ENCODE measurements at regions not wholly inside any gene's neighbourhood (a gene's known extent, or its start where the extent isn't known, plus 50 kb on each side); places are given as distances from the start of the nearest gene placed in this dataset.
A peak's percentile ranks its signal among the peaks of the same experiment; 100 is the strongest.

GRCh38 chr9:87216897-87217455 lies 269.7 kb upstream of the GAS1 start:
- Mint-ChIP-seq H3K9me3 (ENCODE audit: low read depth) (no peaks in the 10 kb centered on the region), H3K36me3 (ENCODE audit: low read depth) (no peaks in the 10 kb centered on the region), H3K4me3 (ENCODE audit: unreplicated experiment) (no peak overlapping the region), H3K4me1 (ENCODE audit: low read depth) (peaks cover 25% of the 10 kb centered on the region), H3K27ac (ENCODE audit: unreplicated experiment) (no peak overlapping the region), H3K27me3 (ENCODE audit: low read depth) (no peaks in the 10 kb centered on the region)
- DNase-seq (ENCODE audit: low spot score) = no peak
- no peak for TF ChIP-seq CTCF (IDR thresholded peaks at IDR 0.05)

GRCh38 chr9:87223392-87224246 lies 274.0 kb upstream of the DAPK1 start:
- no peak for TF ChIP-seq CTCF (IDR thresholded peaks at IDR 0.05)
- H3K27ac Mint-ChIP-seq (ENCODE audit: unreplicated experiment) = peak overlapping the region; percentile 17
- H3K4me1 Mint-ChIP-seq (ENCODE audit: low read depth) = peaks cover 46% of the 10 kb centered on the region
- DNase-seq (ENCODE audit: low spot score) = no peak
- H3K36me3 Mint-ChIP-seq (ENCODE audit: low read depth) = no peaks in the 10 kb centered on the region
- no peak overlapping the region for H3K4me3 Mint-ChIP-seq (ENCODE audit: unreplicated experiment)
- H3K9me3 Mint-ChIP-seq (ENCODE audit: low read depth) = peaks cover 3% of the 10 kb centered on the region
- H3K27me3 Mint-ChIP-seq (ENCODE audit: low read depth) = no peaks in the 10 kb centered on the region

GRCh38 chr9:87226896-87227295 lies 270.8 kb upstream of the DAPK1 start:
- H3K27ac Mint-ChIP-seq (ENCODE audit: unreplicated experiment) = no peak overlapping the region
- H3K4me3 Mint-ChIP-seq (ENCODE audit: unreplicated experiment) = no peak overlapping the region
- H3K4me1 Mint-ChIP-seq (ENCODE audit: low read depth) = peaks cover 63% of the 10 kb centered on the region
- H3K27me3 Mint-ChIP-seq (ENCODE audit: low read depth) = no peaks in the 10 kb centered on the region
- TF ChIP-seq CTCF (IDR thresholded peaks at IDR 0.05) = no peak
- peaks cover 9% of the 10 kb centered on the region for H3K9me3 Mint-ChIP-seq (ENCODE audit: low read depth)
- H3K36me3 Mint-ChIP-seq (ENCODE audit: low read depth) = no peaks in the 10 kb centered on the region
- no peak for DNase-seq (ENCODE audit: low spot score)

- no peaks in the 10 kb centered on the region for H3K27me3 Mint-ChIP-seq (ENCODE audit: low read depth)
- no peak overlapping the region for H3K4me3 Mint-ChIP-seq (ENCODE audit: unreplicated experiment)
- no peaks in the 10 kb centered on the region for H3K36me3 Mint-ChIP-seq (ENCODE audit: low read depth)
- no peak for TF ChIP-seq CTCF (IDR thresholded peaks at IDR 0.05)
- peaks cover 67% of the 10 kb centered on the region for H3K4me1 Mint-ChIP-seq (ENCODE audit: low read depth)
- DNase-seq (ENCODE audit: low spot score) = no peak
- H3K9me3 Mint-ChIP-seq (ENCODE audit: low read depth) = peaks cover 14% of the 10 kb centered on the region
- peak overlapping the region; percentile 43 for H3K27ac Mint-ChIP-seq (ENCODE audit: unreplicated experiment)
These were observed 270.2 kb upstream of the DAPK1 start for GRCh38 chr9:87227456-87227855.

- no peaks in the 10 kb centered on the region for H3K27me3 Mint-ChIP-seq (ENCODE audit: low read depth)
- H3K4me3 Mint-ChIP-seq (ENCODE audit: unreplicated experiment) = no peak overlapping the region
- peaks cover 21% of the 10 kb centered on the region for H3K9me3 Mint-ChIP-seq (ENCODE audit: low read depth)
- H3K4me1 Mint-ChIP-seq (ENCODE audit: low read depth) = peaks cover 64% of the 10 kb centered on the region
- no peak for TF ChIP-seq CTCF (IDR thresholded peaks at IDR 0.05)
- H3K36me3 Mint-ChIP-seq (ENCODE audit: low read depth) = no peaks in the 10 kb centered on the region
- H3K27ac Mint-ChIP-seq (ENCODE audit: unreplicated experiment) = peak overlapping the region; percentile 64
- no peak for DNase-seq (ENCODE audit: low spot score)
These were observed 268.6 kb upstream of the DAPK1 start for GRCh38 chr9:87229108-87229507.

Data from chondrocyte (in vitro differentiated cells).